GM12878 (cell line): ENCODE measurements at regions not wholly inside any gene's neighbourhood (a gene's known extent, or its start where the extent isn't known, plus 50 kb on each side); places are given as distances from the start of the nearest gene placed in this dataset.

ENCODE experiments used
- ATAC-seq: fragments of 200-7000 bp; cut with Tn5 transposase; 3 replicates; pipeline ENCODE4 v1.9.1; 2020; ENCODE audit warnings: mild to moderate bottlenecking, moderate library complexity
- BruUV-seq: library from RNA; stranded (reverse); fragments of 400-500 nt; replicated peaks from 2 replicates; lab custom pipeline; 2021; lab: Mats Ljungman, UMichigan
- CTCF ChIA-PET: fragments of 300-600 bp; sonication (Branson Sonifier 250); formaldehyde crosslinking; extraction: SDS; loops from one replicate; lab custom pipeline; 2021; ENCODE audit warnings: inconsistent platforms; lab: Yijun Ruan, JAX
- POLR2A ChIA-PET: fragments of 350-600 bp; formaldehyde crosslinking; extraction: SDS; loops from one replicate; lab custom pipeline; 2021; ENCODE audit warnings: inconsistent platforms; lab: Charles Lee
- RAD21 ChIA-PET: fragments of 300-600 bp; sonication (Branson Sonifier 250); formaldehyde crosslinking; loops from one replicate; lab custom pipeline; 2023; ENCODE audit warnings: antibody characterized with exemption; ENCODE audit not compliant: unreplicated experiment; lab: Charles Lee
- SMC1A ChIA-PET: fragments of 300-600 bp; sonication (Branson Sonifier 250); formaldehyde crosslinking; loops from one replicate; lab custom pipeline; 2023; ENCODE audit not compliant: unreplicated experiment, uncharacterized antibody; lab: Charles Lee
- DNase-seq: peaks from one replicate; pipeline ENCODE4 v3.0.0-alpha.2; 2011; ENCODE audit warnings: low read depth, low spot score
- FAIRE-seq: peaks from 3 replicates; lab custom pipeline; 2011; peaks lifted over from hg19 to GRCh38; lab: Jason Lieb, UNC
- H2AFZ ChIP-seq: 2 replicates; pipeline ENCODE4 v1.6.0; 2011; ENCODE audit warnings: low read depth, low read length, control low read depth; ENCODE audit not compliant: control insufficient read depth
- H3K27ac ChIP-seq: 2 replicates; pipeline ENCODE4 v1.5.1; 2011; ENCODE audit warnings: control low read depth; ENCODE audit not compliant: control insufficient read depth, insufficient read depth
- H3K27me3 ChIP-seq, 2 experiments: replicated peaks in 1 of 2; 2 replicates each; pipeline versions ENCODE4 v1.6.0 to v1.6.1; 2011; ENCODE audit warnings: low read length in 1 of 2; ENCODE audit not compliant: control insufficient read depth in 2 of 2, insufficient read depth in 2 of 2
- H3K36me3 ChIP-seq, 2 experiments: 2 replicates each; pipeline ENCODE4 v1.5.1; 2011; ENCODE audit warnings: low read length in 1 of 2; ENCODE audit not compliant: control insufficient read depth in 2 of 2, insufficient read depth in 2 of 2
- H3K4me1 ChIP-seq: 2 replicates; pipeline ENCODE4 v1.6.1; 2011; ENCODE audit warnings: mild to moderate bottlenecking, low read length, moderate library complexity, mixed read lengths; ENCODE audit not compliant: control insufficient read depth, insufficient read depth
- H3K4me2 ChIP-seq: 2 replicates; pipeline ENCODE4 v1.6.0; 2011; ENCODE audit warnings: control low read depth; ENCODE audit not compliant: control insufficient read depth, insufficient read depth
- H3K4me3 ChIP-seq: fragments of 200-600 bp; sonication (generic); 2 replicates; pipeline ENCODE4 v1.5.1; 2016
- H3K79me2 ChIP-seq: 2 replicates; pipeline ENCODE4 v1.6.0; 2011; ENCODE audit warnings: low read length; ENCODE audit not compliant: control insufficient read depth, insufficient read depth
- H3K9ac ChIP-seq: 2 replicates; pipeline ENCODE4 v1.8.0; 2011; ENCODE audit warnings: low read length, control low read depth, mixed read lengths; ENCODE audit not compliant: control insufficient read depth, insufficient read depth
- H3K9me3 ChIP-seq: replicated peaks from 3 replicates; pipeline ENCODE4 v1.5.1; 2011; ENCODE audit warnings: mild to moderate bottlenecking, low read length; ENCODE audit not compliant: control insufficient read depth, insufficient read depth
- H4K20me1 ChIP-seq: 2 replicates; pipeline ENCODE4 v1.6.0; 2011; ENCODE audit not compliant: control insufficient read depth, insufficient read depth
- CBFB ChIP-seq: IDR thresholded peaks from 2 replicates; pipeline ENCODE4 v1.6.1; 2016; ENCODE audit warnings: antibody characterized with exemption, low read depth
- CHD4 ChIP-seq: fragments of 200-600 bp; sonication (generic); IDR thresholded peaks from 2 replicates; pipeline ENCODE4 v1.6.1; 2016; ENCODE audit warnings: mild to moderate bottlenecking
- KLF5 ChIP-seq: fragments of 450-650 bp; IDR thresholded peaks from 2 replicates; pipeline ENCODE4 v1.6.1; 2014; ENCODE audit warnings: mild to moderate bottlenecking; ENCODE audit not compliant: partially characterized antibody
- MLLT1 ChIP-seq: fragments of 450-650 bp; IDR thresholded peaks from 2 replicates; pipeline ENCODE4 v1.6.1; 2016; ENCODE audit warnings: mild to moderate bottlenecking
- NRF1 ChIP-seq: conservative IDR thresholded peaks from 2 replicates; pipeline ENCODE4 v1.6.1; 2011; ENCODE audit warnings: mild to moderate bottlenecking, low read depth, low read length, improper control_type of control experiment
- RFX5 ChIP-seq: IDR thresholded peaks from 2 replicates; pipeline ENCODE4 v1.6.1; 2011; ENCODE audit warnings: low read depth, low read length, improper control_type of control experiment
- USF2 ChIP-seq: IDR thresholded peaks from 2 replicates; pipeline ENCODE4 v1.6.1; 2011; ENCODE audit warnings: low read depth, low read length, improper control_type of control experiment, borderline replicate concordance
- YY1 ChIP-seq: IDR thresholded peaks from 2 replicates; pipeline ENCODE4 v1.6.1; 2011; ENCODE audit warnings: low read depth, mild to moderate bottlenecking, low read length
- ZNF687 ChIP-seq: fragments of 450-650 bp; IDR thresholded peaks from 2 replicates; pipeline ENCODE4 v1.6.1; 2017; ENCODE audit warnings: mild to moderate bottlenecking, moderate library complexity
- WGBS: methylation state at CpG from one replicate; pipeline ENCODE4 v1.1.6; 2016; ENCODE audit warnings: low lambda C conversion rate; ENCODE audit not compliant: insufficient replicate concordance, insufficient coverage; ENCODE audit errors: missing lambda C conversion rate; 5-methylcytosine and 5-hydroxymethylcytosine counted together
- in situ Hi-C: fragments of 300-500 bp; cut with MboI; formaldehyde crosslinking; loops from 9 replicates; pipeline ENCODE4 v1.14.3; 2018; ENCODE audit warnings: mixed read lengths
- intact Hi-C: fragments of 100-400 bp; cut with micrococcal nuclease; formaldehyde crosslinking; loops from one replicate; pipeline ENCODE4 v1.14.2; 2022; ENCODE audit not compliant: unreplicated experiment

GRCh38 chr3:176051766-176052165 is 1145.5 kb downstream of the TBL1XR1 start:
- no peak overlapping the region for H2AFZ ChIP-seq
- H3K4me3 ChIP-seq, result no peak overlapping the region
- ATAC-seq (no peak), DNase-seq (no peak), FAIRE-seq (no peak)
- TF ChIP-seq RFX5, result no peak
- no peak for TF ChIP-seq CHD4
- TF ChIP-seq CBFB, result no peak
- TF ChIP-seq USF2, result no peak
- no peak for TF ChIP-seq NRF1
- CTCF ChIA-PET, result no interaction called here
- H3K9ac ChIP-seq, result no peak overlapping the region
- in situ Hi-C loops, result no loop called here
- intact Hi-C loops, result no loop called here
- POLR2A ChIA-PET, result no interaction called here
- no TSS peak for BruUV-seq
- 32% methylated on average over 7 of the region's 7 CpGs for WGBS
- H3K27ac ChIP-seq, result no peak overlapping the region
- no peak overlapping the region for H3K4me2 ChIP-seq
- no peaks in the 10 kb centered on the region for H3K4me1 ChIP-seq
- no peaks in the 10 kb centered on the region for H4K20me1 ChIP-seq
- H3K36me3 ChIP-seq, result no peaks in the 10 kb centered on the region
- no peaks in the 10 kb centered on the region for H3K27me3 ChIP-seq
- RAD21 ChIA-PET, result no interaction called here
- H3K79me2 ChIP-seq, result no peaks in the 10 kb centered on the region
- SMC1A ChIA-PET, result no interaction called here
- H3K9me3 ChIP-seq, result no peaks in the 10 kb centered on the region

GRCh38 chr3:176046703-176047102 is 1150.6 kb downstream of the TBL1XR1 start:
- no peaks in the 10 kb centered on the region for H3K4me1 ChIP-seq
- CTCF ChIA-PET, result no interaction called here
- no peak overlapping the region for H3K27ac ChIP-seq
- no peaks in the 10 kb centered on the region for H4K20me1 ChIP-seq
- no peak for FAIRE-seq
- intact Hi-C loops, result no loop called here
- POLR2A ChIA-PET, result no interaction called here
- BruUV-seq, result no TSS peak
- RAD21 ChIA-PET, result no interaction called here
- SMC1A ChIA-PET, result interaction anchor here (1.8 kb wide), 1 partner anchor 14 kb away, joined by 6 read pairs; no protein-coding TSS in a partner anchor
- H3K27me3 ChIP-seq, result no peaks in the 10 kb centered on the region
- H3K9me3 ChIP-seq, result no peaks in the 10 kb centered on the region
- no peak for ATAC-seq
- no peaks in the 10 kb centered on the region for H3K79me2 ChIP-seq
- no peak overlapping the region for H3K4me3 ChIP-seq
- H3K9ac ChIP-seq, result no peak overlapping the region
- DNase-seq, result no peak
- H3K4me2 ChIP-seq, result no peak overlapping the region
- in situ Hi-C loops, result no loop called here
- TF ChIP-seq ZNF687 (no peak), KLF5 (no peak), MLLT1 (no peak), YY1 (no peak)
- TF ChIP-seq, all 136 proteins: peak for 0
- 5% methylated on average over 2 of the region's 2 CpGs for WGBS
- no peak overlapping the region for H2AFZ ChIP-seq
- H3K36me3 ChIP-seq, result no peaks in the 10 kb centered on the region
